ENCODE measurements at regions not wholly inside any gene's neighbourhood (a gene's known extent, or its start where the extent isn't known, plus 50 kb on each side); places are given as distances from the start of the nearest gene placed in this dataset.

DNA sequence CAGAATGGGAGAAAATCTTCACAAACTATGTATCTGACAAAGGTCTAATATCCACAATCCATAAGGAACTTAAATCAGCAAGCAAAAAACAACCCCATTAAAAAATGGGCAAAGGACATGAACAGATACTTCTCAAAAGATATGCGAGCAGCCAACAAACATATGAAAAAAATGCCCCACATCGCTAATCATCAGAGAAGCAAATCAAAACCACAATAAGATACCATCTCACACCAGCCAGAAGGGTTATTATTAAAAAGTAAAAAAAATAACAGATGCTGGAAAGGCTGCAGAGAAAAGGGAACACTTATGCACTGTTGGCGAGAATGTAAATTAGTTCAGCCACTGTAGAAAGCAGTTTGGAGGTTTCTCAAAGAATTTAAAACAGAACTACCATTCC lies 80.2 kb upstream of the ATP11B start:
- TF ChIP-seq CTCF (IDR thresholded peaks at IDR 0.05): no peak
- no peak for TF ChIP-seq EP300 (IDR thresholded peaks at IDR 0.05)

Data from esophagus muscularis mucosa (tissue), 3 donors.